HG03103 (cell line): ENCODE measurements at regions not wholly inside any gene's neighbourhood (a gene's known extent, or its start where the extent isn't known, plus 50 kb on each side); places are given as distances from the start of the nearest gene placed in this dataset.

ENCODE experiments used
- ATAC-seq: cut with Tn5 transposase; IDR thresholded peaks from one replicate; pipeline ENCODE4 v1.9.1; 2021; ENCODE audit warnings: low read depth; ENCODE audit not compliant: unreplicated experiment

DNA sequence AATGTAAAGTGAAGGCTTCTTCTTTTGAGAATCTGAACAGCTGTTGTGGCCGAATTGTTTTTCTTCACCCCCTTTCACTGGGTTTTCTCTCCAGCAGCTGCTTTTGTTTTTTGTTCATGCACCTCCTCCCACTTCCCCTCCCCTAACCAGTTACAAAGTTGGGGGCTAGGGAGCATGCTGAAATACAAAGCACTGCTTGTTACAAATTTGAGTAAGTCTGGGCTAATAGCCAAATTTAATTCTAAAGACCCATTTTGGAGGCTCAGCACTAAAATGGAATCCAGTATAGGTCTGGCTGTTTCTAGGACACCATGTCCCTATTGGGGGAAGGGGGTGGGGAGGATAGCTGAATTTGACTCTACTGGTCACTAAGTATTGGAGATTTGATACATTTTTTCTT lies 89.2 kb upstream of the GPM6B start:
- ATAC-seq = no peak

- no peak for ATAC-seq
Observed at GRCh38 chrX:13903405-13903804, 86.5 kb upstream of the GPM6B start.

GRCh38 chrX:13902406-13902805 lies 85.5 kb upstream of the GPM6B start:
- ATAC-seq = no peak

GRCh38 chrX:13901354-13901753 lies 84.5 kb upstream of the GPM6B start:
- no peak for ATAC-seq

- no peak for ATAC-seq
Observed at GRCh38 chrX:13900351-13900750, 83.5 kb upstream of the GPM6B start.

DNA sequence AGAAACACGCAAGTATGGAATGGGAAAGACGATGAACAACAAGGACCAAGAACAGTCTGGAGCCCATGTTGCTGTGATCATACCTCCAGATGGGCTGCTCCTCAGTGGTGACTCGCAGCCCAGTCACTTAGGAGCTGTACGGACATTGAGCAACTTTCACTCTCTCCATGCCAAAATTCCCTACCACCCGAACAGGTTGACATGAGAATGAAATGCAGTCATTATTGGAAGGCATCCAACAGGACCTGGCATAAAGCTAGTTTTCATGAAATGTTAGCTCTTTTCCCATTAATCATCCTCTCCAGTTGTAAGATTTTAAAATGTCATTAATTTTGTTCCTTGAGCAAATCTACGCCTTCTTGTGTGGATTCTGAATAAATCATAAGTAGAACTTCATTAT lies 82.7 kb upstream of the GPM6B start:
- ATAC-seq = no peak

- ATAC-seq = no peak
Observed at GRCh38 chrX:13898603-13899002, 81.7 kb upstream of the GPM6B start.

GRCh38 chrX:13898083-13898482 lies 81.2 kb upstream of the GPM6B start:
- peak; percentile 68 for ATAC-seq

- no peak for ATAC-seq
Observed at GRCh38 chrX:13897566-13897965, 80.7 kb upstream of the GPM6B start.

GRCh38 chrX:13894888-13895565 lies 78.1 kb upstream of the GPM6B start:
- no peak for ATAC-seq

GRCh38 chrX:13893826-13894225 lies 76.9 kb upstream of the GPM6B start:
- no peak for ATAC-seq

- ATAC-seq = no peak
Observed at GRCh38 chrX:13892856-13893255, 76.0 kb upstream of the GPM6B start.

- no peak for ATAC-seq
Observed at GRCh38 chrX:13891377-13892140, 74.7 kb upstream of the GPM6B start.

DNA sequence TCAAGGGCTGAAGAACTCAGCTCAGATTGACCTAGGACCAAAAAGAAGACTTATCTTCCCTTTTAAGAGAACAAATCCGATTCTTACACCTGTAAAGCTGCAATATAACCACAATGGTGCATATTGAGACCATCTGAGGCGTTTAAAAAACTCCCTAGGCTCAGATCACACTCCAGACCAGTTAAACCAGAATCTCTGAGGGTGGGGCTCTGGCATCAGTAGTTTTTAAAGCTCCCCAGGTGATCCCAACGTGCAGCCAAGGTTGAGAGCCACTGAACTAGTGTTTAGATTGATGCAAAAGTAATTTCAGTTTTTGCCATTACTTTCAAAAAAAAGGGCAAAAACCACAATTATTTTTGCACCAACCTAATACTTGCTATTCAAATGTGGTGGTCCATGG lies 73.9 kb upstream of the GPM6B start:
- no peak for ATAC-seq

GRCh38 chrX:13888284-13888683 lies 71.4 kb upstream of the GPM6B start:
- ATAC-seq = no peak

- ATAC-seq = no peak
Observed at GRCh38 chrX:13885591-13885990, 68.7 kb upstream of the GPM6B start.

DNA sequence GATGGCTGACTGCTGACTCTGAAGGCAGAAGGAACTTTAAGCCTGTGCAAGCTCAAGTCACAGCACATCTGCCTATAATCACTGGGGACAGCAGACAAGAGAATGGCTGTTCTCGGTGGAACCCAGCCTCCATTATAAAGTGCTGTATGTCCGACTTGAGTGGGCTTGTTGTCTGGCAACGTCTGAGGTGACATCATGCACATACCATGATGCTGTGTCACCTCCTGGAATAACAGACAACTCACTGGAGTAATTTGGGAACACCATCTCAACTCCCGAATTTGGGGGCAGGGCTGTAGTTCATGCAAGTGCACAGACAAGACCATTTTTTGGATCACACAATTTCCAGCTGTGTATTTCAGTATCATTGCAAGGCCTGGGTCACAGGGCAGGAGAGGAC lies 59.8 kb upstream of the GPM6B start:
- no peak for ATAC-seq

GRCh38 chrX:13875572-13875971 lies 58.7 kb upstream of the GPM6B start:
- ATAC-seq = no peak

GRCh38 chrX:13868591-13868990 lies 51.7 kb upstream of the GPM6B start:
- ATAC-seq = no peak
